ENCODE measurements at regions not wholly inside any gene's neighbourhood (a gene's known extent, or its start where the extent isn't known, plus 50 kb on each side); places are given as distances from the start of the nearest gene placed in this dataset.

GRCh38 chr4:79676705-79677104, 268.7 kb upstream of the GK2 start:
- TF ChIP-seq, protein P1, sequence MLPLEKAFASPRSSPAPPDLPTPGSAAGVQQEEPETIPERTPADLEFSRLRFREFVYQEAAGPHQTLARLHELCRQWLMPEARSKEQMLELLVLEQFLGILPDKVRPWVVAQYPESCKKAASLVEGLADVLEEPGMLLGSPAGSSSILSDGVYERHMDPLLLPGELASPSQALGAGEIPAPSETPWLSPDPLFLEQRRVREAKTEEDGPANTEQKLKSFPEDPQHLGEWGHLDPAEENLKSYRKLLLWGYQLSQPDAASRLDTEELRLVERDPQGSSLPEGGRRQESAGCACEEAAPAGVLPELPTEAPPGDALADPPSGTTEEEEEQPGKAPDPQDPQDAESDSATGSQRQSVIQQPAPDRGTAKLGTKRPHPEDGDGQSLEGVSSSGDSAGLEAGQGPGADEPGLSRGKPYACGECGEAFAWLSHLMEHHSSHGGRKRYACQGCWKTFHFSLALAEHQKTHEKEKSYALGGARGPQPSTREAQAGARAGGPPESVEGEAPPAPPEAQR (CRISPR knock-in tag; IDR thresholded peaks at IDR 0.05): no peak
- TF ChIP-seq ATF3 (CRISPR knock-in tag; conservative IDR thresholded peaks at IDR 0.05): no peak
- no peak for TF ChIP-seq ZNF423 (CRISPR knock-in tag; IDR thresholded peaks at IDR 0.05)
- TF ChIP-seq MLX (CRISPR knock-in tag; IDR thresholded peaks at IDR 0.05): no peak
- no peak for TF ChIP-seq CTCF (IDR thresholded peaks at IDR 0.05)
- TF ChIP-seq, protein P2, sequence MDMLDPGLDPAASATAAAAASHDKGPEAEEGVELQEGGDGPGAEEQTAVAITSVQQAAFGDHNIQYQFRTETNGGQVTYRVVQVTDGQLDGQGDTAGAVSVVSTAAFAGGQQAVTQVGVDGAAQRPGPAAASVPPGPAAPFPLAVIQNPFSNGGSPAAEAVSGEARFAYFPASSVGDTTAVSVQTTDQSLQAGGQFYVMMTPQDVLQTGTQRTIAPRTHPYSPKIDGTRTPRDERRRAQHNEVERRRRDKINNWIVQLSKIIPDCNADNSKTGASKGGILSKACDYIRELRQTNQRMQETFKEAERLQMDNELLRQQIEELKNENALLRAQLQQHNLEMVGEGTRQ (CRISPR knock-in tag; IDR thresholded peaks at IDR 0.05): no peak
- TF ChIP-seq STAT6 (CRISPR knock-in tag; conservative IDR thresholded peaks at IDR 0.05; ENCODE audit: low read depth): no peak
- TF ChIP-seq, protein P3, sequence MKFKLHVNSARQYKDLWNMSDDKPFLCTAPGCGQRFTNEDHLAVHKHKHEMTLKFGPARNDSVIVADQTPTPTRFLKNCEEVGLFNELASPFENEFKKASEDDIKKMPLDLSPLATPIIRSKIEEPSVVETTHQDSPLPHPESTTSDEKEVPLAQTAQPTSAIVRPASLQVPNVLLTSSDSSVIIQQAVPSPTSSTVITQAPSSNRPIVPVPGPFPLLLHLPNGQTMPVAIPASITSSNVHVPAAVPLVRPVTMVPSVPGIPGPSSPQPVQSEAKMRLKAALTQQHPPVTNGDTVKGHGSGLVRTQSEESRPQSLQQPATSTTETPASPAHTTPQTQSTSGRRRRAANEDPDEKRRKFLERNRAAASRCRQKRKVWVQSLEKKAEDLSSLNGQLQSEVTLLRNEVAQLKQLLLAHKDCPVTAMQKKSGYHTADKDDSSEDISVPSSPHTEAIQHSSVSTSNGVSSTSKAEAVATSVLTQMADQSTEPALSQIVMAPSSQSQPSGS (CRISPR knock-in tag; IDR thresholded peaks at IDR 0.05; ENCODE audit: borderline replicate concordance, low read depth): no peak
- no peak for TF ChIP-seq KAT7 (CRISPR knock-in tag; IDR thresholded peaks at IDR 0.05; ENCODE audit: borderline replicate concordance)
- TF ChIP-seq ESRRA (CRISPR knock-in tag; IDR thresholded peaks at IDR 0.05; ENCODE audit: borderline replicate concordance): no peak
- no peak for TF ChIP-seq FOXJ3 (CRISPR knock-in tag; IDR thresholded peaks at IDR 0.05; ENCODE audit: borderline replicate concordance)
- TF ChIP-seq ETV6 (CRISPR knock-in tag; IDR thresholded peaks at IDR 0.05): no peak
- no peak for TF ChIP-seq CREM (CRISPR knock-in tag; IDR thresholded peaks at IDR 0.05)
- TF ChIP-seq SMAD4 (CRISPR knock-in tag; IDR thresholded peaks at IDR 0.05): no peak
